H1 (cell line): ENCODE measurements at regions not wholly inside any gene's neighbourhood (a gene's known extent, or its start where the extent isn't known, plus 50 kb on each side); places are given as distances from the start of the nearest gene placed in this dataset.

Experiments
- CTCF ChIA-PET: fragments of 300-600 bp; sonication (Branson Sonifier 250); formaldehyde crosslinking; loops from one replicate; lab custom pipeline; 2021; ENCODE audit not compliant: partially characterized antibody; lab: Charles Lee
- POLR2A ChIA-PET: fragments of 300-600 bp; sonication (Branson Sonifier 250); formaldehyde crosslinking; loops from one replicate; lab custom pipeline; 2021; ENCODE audit warnings: inconsistent platforms; ENCODE audit not compliant: partially characterized antibody; lab: Charles Lee
- DNase-seq, 2 experiments: peaks; one replicate each; pipeline versions ENCODE4 v3.0.0 to v3.0.0-alpha.2; 2010 to 2022; ENCODE audit warnings: low spot score in 2 of 2, low read depth in 1 of 2, mixed read lengths in 1 of 2
- FAIRE-seq: peaks from 2 replicates; lab custom pipeline; 2011; peaks lifted over from hg19 to GRCh38; lab: Jason Lieb, UNC
- H2AFZ ChIP-seq: 2 replicates; pipeline ENCODE4 v1.8.1; 2012; ENCODE audit warnings: low read length, inconsistent platforms
- H2AK5ac ChIP-seq: 2 replicates; pipeline ENCODE4 v1.6.1; 2013; ENCODE audit warnings: low read depth, low read length
- H2BK120ac ChIP-seq: replicated peaks from 2 replicates; pipeline ENCODE3; 2013; ENCODE audit warnings: low read depth, low read length, inconsistent platforms
- H2BK12ac ChIP-seq: 2 replicates; pipeline ENCODE4 v1.6.1; 2013; ENCODE audit warnings: low read depth, low read length
- H2BK15ac ChIP-seq: 2 replicates; pipeline ENCODE4 v1.6.1; 2013; ENCODE audit warnings: low read length
- H2BK20ac ChIP-seq: 2 replicates; pipeline ENCODE4 v1.6.1; 2013; ENCODE audit warnings: low read length
- H2BK5ac ChIP-seq: 2 replicates; pipeline ENCODE4 v1.6.1; 2013; ENCODE audit warnings: low read depth, low read length
- H3K14ac ChIP-seq: 2 replicates; pipeline ENCODE4 v1.6.1; 2013; ENCODE audit warnings: inconsistent platforms; ENCODE audit not compliant: insufficient read length
- H3K18ac ChIP-seq: 2 replicates; pipeline ENCODE4 v1.6.1; 2013; ENCODE audit warnings: low read length; ENCODE audit errors: extremely low read depth
- H3K23ac ChIP-seq: 2 replicates; pipeline ENCODE4 v1.6.1; 2013; ENCODE audit warnings: inconsistent platforms; ENCODE audit not compliant: insufficient read length
- H3K23me2 ChIP-seq: 2 replicates; pipeline ENCODE4 v1.6.1; 2013; ENCODE audit warnings: low read depth, low read length
- H3K27ac ChIP-seq: 2 replicates; pipeline ENCODE4 v1.6.1; 2011; ENCODE audit warnings: low read depth, low read length, inconsistent platforms
- H3K27me3 ChIP-seq, 4 experiments: replicated peaks in 1 of 4; 1 replicate in 1 of 4; 2 replicates in 3 of 4; pipeline versions ENCODE4 v1.6.1 to v1.8.1; 2011 to 2013; ENCODE audit warnings: low read length in 3 of 4, mild to moderate bottlenecking in 3 of 4, inconsistent platforms in 2 of 4, mixed read lengths in 2 of 4, moderate library complexity in 1 of 4; ENCODE audit not compliant: control insufficient read depth in 3 of 4, insufficient read depth in 3 of 4; ENCODE audit errors: extremely low read depth in 1 of 4
- H3K36me3 ChIP-seq, 4 experiments: 2 replicates each; pipeline versions ENCODE4 v1.6.1 to v1.8.1; 2011 to 2013; ENCODE audit warnings: mild to moderate bottlenecking in 4 of 4, low read length in 3 of 4, moderate library complexity in 2 of 4, control low read depth in 1 of 4, inconsistent platforms in 1 of 4; ENCODE audit not compliant: insufficient read depth in 4 of 4, control insufficient read depth in 2 of 4
- H3K4ac ChIP-seq: replicated peaks from 2 replicates; pipeline ENCODE3; 2013; ENCODE audit warnings: low read length, low read depth, mixed read lengths, inconsistent platforms; ENCODE audit not compliant: insufficient read length
- H3K4me1 ChIP-seq, 4 experiments: replicated peaks in 1 of 4; 1 replicate in 1 of 4; 2 replicates in 3 of 4; pipeline versions ENCODE4 v1.6.1 to v1.8.1; 2011 to 2013; ENCODE audit warnings: low read length in 3 of 4, inconsistent platforms in 2 of 4, mixed read lengths in 1 of 4; ENCODE audit not compliant: insufficient read depth in 4 of 4, control insufficient read depth in 3 of 4
- H3K4me2 ChIP-seq, 2 experiments: 2 replicates each; pipeline versions ENCODE4 v1.6.1 to v1.8.1; 2011 to 2013; ENCODE audit warnings: low read depth in 2 of 2, low read length in 2 of 2, control low read depth in 1 of 2, inconsistent platforms in 1 of 2, mild to moderate bottlenecking in 1 of 2; ENCODE audit not compliant: insufficient read depth in 1 of 2
- H3K4me3 ChIP-seq, 4 experiments: fragments of 200-600, 300-600 bp in 1 of 4; sonication (generic), shearing (Covaris generic), sonication (Bioruptor Twin) in 1 of 4; 2 replicates each; pipeline versions ENCODE4 v1.5.1 to v1.8.1; 2011 to 2016; ENCODE audit warnings: low read length in 4 of 4, low read depth in 3 of 4, control low read depth in 2 of 4, inconsistent platforms in 2 of 4, mild to moderate bottlenecking in 2 of 4, mixed read lengths in 1 of 4, moderate library complexity in 1 of 4; ENCODE audit not compliant: insufficient read depth in 2 of 4; ENCODE audit errors: extremely low read depth in 1 of 4
- H3K56ac ChIP-seq: replicated peaks from 2 replicates; pipeline ENCODE3; 2013; ENCODE audit warnings: low read depth, mild to moderate bottlenecking, mixed read lengths, low read length, inconsistent platforms; ENCODE audit not compliant: insufficient read length
- H3K79me1 ChIP-seq: 2 replicates; pipeline ENCODE4 v1.6.1; 2013; ENCODE audit warnings: low read depth, low read length, control low read depth
- H3K79me2 ChIP-seq, 2 experiments: 2 replicates each; pipeline versions ENCODE4 v1.6.1 to v1.8.1; 2012 to 2013; ENCODE audit warnings: low read length in 2 of 2, mild to moderate bottlenecking in 2 of 2, inconsistent platforms in 1 of 2; ENCODE audit not compliant: insufficient read depth in 2 of 2, control insufficient read depth in 1 of 2
- H3K9ac ChIP-seq, 4 experiments: replicated peaks in 1 of 4; 1 replicate in 1 of 4; 2 replicates in 3 of 4; pipeline versions ENCODE4 v1.6.1 to v1.8.1; 2011 to 2013; ENCODE audit warnings: low read depth in 3 of 4, low read length in 3 of 4, control low read depth in 2 of 4, mild to moderate bottlenecking in 2 of 4, moderate library complexity in 2 of 4, inconsistent platforms in 1 of 4; ENCODE audit errors: extremely low read depth in 1 of 4
- H3K9me3 ChIP-seq, 2 experiments: 2 replicates each; pipeline versions ENCODE4 v1.6.1 to v1.8.1; 2012 to 2013; ENCODE audit warnings: mild to moderate bottlenecking in 2 of 2, moderate library complexity in 2 of 2, control low read depth in 1 of 2, inconsistent platforms in 1 of 2, low read depth in 1 of 2, low read length in 1 of 2, mixed read lengths in 1 of 2; ENCODE audit not compliant: insufficient read depth in 2 of 2
- H4K20me1 ChIP-seq, 2 experiments: replicated peaks in 1 of 2; 2 replicates each; pipeline versions ENCODE3 to v1.8.1; 2011 to 2013; ENCODE audit warnings: inconsistent platforms in 2 of 2, low read length in 2 of 2, mild to moderate bottlenecking in 1 of 2; ENCODE audit not compliant: insufficient read depth in 2 of 2, control insufficient read depth in 1 of 2
- H4K5ac ChIP-seq: 2 replicates; pipeline ENCODE4 v1.6.1; 2013; ENCODE audit warnings: low read length, low read depth, mixed read lengths, inconsistent platforms; ENCODE audit not compliant: insufficient read length
- H4K8ac ChIP-seq: 2 replicates; pipeline ENCODE4 v1.8.0; 2013; ENCODE audit warnings: mild to moderate bottlenecking, moderate library complexity, low read length, inconsistent platforms; ENCODE audit not compliant: insufficient read depth; ENCODE audit errors: extremely low read depth
- H4K91ac ChIP-seq: replicated peaks from 2 replicates; pipeline ENCODE3; 2013; ENCODE audit warnings: low read length, mixed read lengths, inconsistent platforms; ENCODE audit not compliant: insufficient read length
- CHD2 ChIP-seq: IDR thresholded peaks from 2 replicates; pipeline ENCODE4 v1.6.1; 2012; ENCODE audit warnings: low read length, improper control_type of control experiment
- EGR1 ChIP-seq: IDR thresholded peaks from 2 replicates; pipeline ENCODE4 v1.6.1; 2011; ENCODE audit warnings: low read depth, low read length, borderline replicate concordance
- GTF2F1 ChIP-seq: IDR thresholded peaks from 2 replicates; pipeline ENCODE4 v1.6.1; 2012; ENCODE audit warnings: low read depth, low read length, improper control_type of control experiment, borderline replicate concordance
- SAP30 ChIP-seq: fragments of 300-600 bp; sonication (generic); IDR thresholded peaks from 2 replicates; pipeline ENCODE4 v1.7.1; 2012; ENCODE audit warnings: low read length, moderate library complexity, mild to moderate bottlenecking, inconsistent platforms; ENCODE audit not compliant: insufficient read depth, insufficient replicate concordance
- WGBS, 2 experiments: shearing (Covaris generic) in 1 of 2; methylation state at CpG; one replicate each; pipeline versions ENCODE4 v1.1.6 to v1.1.7; 2013 to 2015; ENCODE audit warnings: low lambda C conversion rate in 2 of 2, mixed read lengths in 2 of 2, inconsistent platforms in 1 of 2, low coverage in 1 of 2, missing lambda C conversion rate in 1 of 2; ENCODE audit not compliant: insufficient replicate concordance in 2 of 2, insufficient coverage in 1 of 2, insufficient read length in 1 of 2; ENCODE audit errors: extremely low coverage in 1 of 2, missing lambda C conversion rate in 1 of 2; 5-methylcytosine and 5-hydroxymethylcytosine counted together

GRCh38 chr9:108410161-108410560, 445.6 kb downstream of the ACTL7B start:
- no peak overlapping the region for H3K56ac ChIP-seq
- no peak overlapping the region for H2BK5ac ChIP-seq
- no peak overlapping the region for H4K5ac ChIP-seq
- 96% methylated on average over 1 of the region's 1 CpG; no CpG with 5 or more reads in 1 of the 2 experiments for WGBS, 2 experiments
- H3K79me2 ChIP-seq = no peaks in the 10 kb centered on the region
- H3K27me3 ChIP-seq = no peaks in the 10 kb centered on the region
- H3K4me1 ChIP-seq = no peaks in the 10 kb centered on the region
- H3K14ac ChIP-seq = no peak overlapping the region
- no peaks in the 10 kb centered on the region for H3K23me2 ChIP-seq
- no peak overlapping the region for H3K4me2 ChIP-seq
- no peak overlapping the region for H2BK120ac ChIP-seq
- H4K8ac ChIP-seq = no peak overlapping the region
- no peaks in the 10 kb centered on the region for H4K20me1 ChIP-seq
- no peak overlapping the region for H2AK5ac ChIP-seq
- no peak overlapping the region for H3K18ac ChIP-seq
- H3K23ac ChIP-seq = no peak overlapping the region
- FAIRE-seq (no peak), DNase-seq (no peak)
- no peak overlapping the region for H2AFZ ChIP-seq
- no peak overlapping the region for H2BK12ac ChIP-seq
- no peaks in the 10 kb centered on the region for H3K36me3 ChIP-seq
- H2BK20ac ChIP-seq = no peak overlapping the region
- H3K9me3 ChIP-seq = no peaks in the 10 kb centered on the region
- POLR2A ChIA-PET = no interaction called here
- CTCF ChIA-PET = interaction anchor here (0.6 to 1.6 kb wide), 3 partner anchors 16 to 985 kb away, joined by 3 to 4 read pairs (median 3); no protein-coding TSS in a partner anchor
- no peak overlapping the region for H3K9ac ChIP-seq
- H3K27ac ChIP-seq = no peak overlapping the region
- no peak overlapping the region for H3K4ac ChIP-seq
- no peak overlapping the region for H3K4me3 ChIP-seq
- H3K79me1 ChIP-seq = no peaks in the 10 kb centered on the region
- H4K91ac ChIP-seq = no peak overlapping the region
- TF ChIP-seq GTF2F1 = no peak
- TF ChIP-seq SAP30 = no peak
- no peak for TF ChIP-seq CHD2
- no peak for TF ChIP-seq EGR1
- TF ChIP-seq, all 59 proteins: peak for 0
- no peak overlapping the region for H2BK15ac ChIP-seq
